HFFc6 (cell line): ENCODE measurements at regions not wholly inside any gene's neighbourhood (a gene's known extent, or its start where the extent isn't known, plus 50 kb on each side); places are given as distances from the start of the nearest gene placed in this dataset.

Experiments
- DNase-seq: peaks from one replicate; pipeline ENCODE4 v3.0.0-alpha.2; 2018
- H3K27ac Mint-ChIP-seq: 2 replicates; pipeline ENCODE4 v1.8.0; 2020; ENCODE audit warnings: mild to moderate bottlenecking, mixed read lengths
- H3K27me3 Mint-ChIP-seq: 2 replicates; pipeline ENCODE4 v1.8.0; 2021; ENCODE audit warnings: mild to moderate bottlenecking, moderate library complexity, mixed read lengths; ENCODE audit not compliant: insufficient read depth
- H3K36me3 Mint-ChIP-seq: 2 replicates; pipeline ENCODE4 v1.8.0; 2021; ENCODE audit warnings: low read depth, mixed read lengths
- H3K4me1 Mint-ChIP-seq: 2 replicates; pipeline ENCODE4 v1.8.0; 2020; ENCODE audit warnings: low read depth, mixed read lengths
- H3K4me3 Mint-ChIP-seq: 2 replicates; pipeline ENCODE4 v1.8.0; 2020; ENCODE audit warnings: mild to moderate bottlenecking, moderate library complexity, mixed read lengths
- H3K9me3 Mint-ChIP-seq: 2 replicates; pipeline ENCODE4 v1.8.0; 2020; ENCODE audit warnings: mild to moderate bottlenecking, mixed read lengths
- TF ChIP-seq, protein P1 (sequence below): fragments of 200-600 bp; sonication (generic); IDR thresholded peaks from 2 replicates; pipeline ENCODE4 v1.5.0; 2021; ENCODE audit warnings: antibody characterized with exemption, mild to moderate bottlenecking

DNA sequence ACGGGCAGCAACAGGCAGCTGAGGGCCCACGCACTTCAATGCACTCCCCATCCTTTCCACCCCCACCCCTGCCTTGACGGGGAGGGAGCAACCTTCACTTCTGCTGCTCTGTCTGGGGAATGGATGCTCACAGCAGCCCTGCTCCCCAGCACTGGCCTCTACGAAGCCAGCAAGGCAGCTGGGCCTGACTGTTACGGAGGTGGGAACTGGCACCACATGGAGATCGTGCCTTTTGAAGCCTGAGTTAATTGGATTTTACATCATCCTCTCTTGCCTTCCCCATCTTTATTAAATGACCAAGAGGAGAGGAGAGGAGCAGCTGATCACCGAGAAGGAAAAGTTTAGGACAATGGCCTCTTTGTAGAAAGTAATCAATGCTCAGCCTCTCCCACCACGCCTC, 187.0 kb upstream of the RPL38 start:
- TF ChIP-seq, protein P1, sequence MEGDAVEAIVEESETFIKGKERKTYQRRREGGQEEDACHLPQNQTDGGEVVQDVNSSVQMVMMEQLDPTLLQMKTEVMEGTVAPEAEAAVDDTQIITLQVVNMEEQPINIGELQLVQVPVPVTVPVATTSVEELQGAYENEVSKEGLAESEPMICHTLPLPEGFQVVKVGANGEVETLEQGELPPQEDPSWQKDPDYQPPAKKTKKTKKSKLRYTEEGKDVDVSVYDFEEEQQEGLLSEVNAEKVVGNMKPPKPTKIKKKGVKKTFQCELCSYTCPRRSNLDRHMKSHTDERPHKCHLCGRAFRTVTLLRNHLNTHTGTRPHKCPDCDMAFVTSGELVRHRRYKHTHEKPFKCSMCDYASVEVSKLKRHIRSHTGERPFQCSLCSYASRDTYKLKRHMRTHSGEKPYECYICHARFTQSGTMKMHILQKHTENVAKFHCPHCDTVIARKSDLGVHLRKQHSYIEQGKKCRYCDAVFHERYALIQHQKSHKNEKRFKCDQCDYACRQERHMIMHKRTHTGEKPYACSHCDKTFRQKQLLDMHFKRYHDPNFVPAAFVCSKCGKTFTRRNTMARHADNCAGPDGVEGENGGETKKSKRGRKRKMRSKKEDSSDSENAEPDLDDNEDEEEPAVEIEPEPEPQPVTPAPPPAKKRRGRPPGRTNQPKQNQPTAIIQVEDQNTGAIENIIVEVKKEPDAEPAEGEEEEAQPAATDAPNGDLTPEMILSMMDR, result no peak
- H3K9me3 Mint-ChIP-seq, result peaks cover 55% of the 10 kb centered on the region
- H3K27me3 Mint-ChIP-seq, result no peaks in the 10 kb centered on the region
- no peak overlapping the region for H3K27ac Mint-ChIP-seq
- no peaks in the 10 kb centered on the region for H3K4me1 Mint-ChIP-seq
- H3K36me3 Mint-ChIP-seq, result no peaks in the 10 kb centered on the region; the same call in 1 of the 2 replicates
- H3K4me3 Mint-ChIP-seq, result no peak overlapping the region
- DNase-seq, result no peak

DNA sequence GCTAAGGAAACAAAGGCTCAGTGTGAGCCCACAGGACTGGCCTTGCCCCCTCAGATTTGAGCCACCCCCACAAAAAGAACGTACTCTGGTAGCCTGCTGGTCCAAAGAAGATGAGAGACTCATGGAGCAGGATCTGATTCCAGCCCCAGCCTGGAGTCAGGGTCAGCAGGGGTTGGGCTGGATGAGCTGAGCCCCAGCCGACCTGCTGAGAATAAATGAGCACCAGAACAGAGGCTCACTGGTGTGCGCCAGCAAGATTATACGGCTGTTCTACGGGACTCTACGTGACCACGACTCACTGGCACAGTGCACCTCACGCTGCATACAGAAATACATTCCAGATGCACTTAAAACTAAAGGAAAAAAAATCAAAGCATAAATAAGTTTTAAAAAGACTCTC, 186.0 kb upstream of the RPL38 start:
- no peak for DNase-seq
- TF ChIP-seq, protein P1, result no peak
- H3K27me3 Mint-ChIP-seq, result no peaks in the 10 kb centered on the region
- H3K36me3 Mint-ChIP-seq, result no peaks in the 10 kb centered on the region; the same call in 1 of the 2 replicates
- H3K27ac Mint-ChIP-seq, result no peak overlapping the region
- no peaks in the 10 kb centered on the region for H3K4me1 Mint-ChIP-seq
- H3K4me3 Mint-ChIP-seq, result no peak overlapping the region
- H3K9me3 Mint-ChIP-seq, result peaks cover 57% of the 10 kb centered on the region

DNA sequence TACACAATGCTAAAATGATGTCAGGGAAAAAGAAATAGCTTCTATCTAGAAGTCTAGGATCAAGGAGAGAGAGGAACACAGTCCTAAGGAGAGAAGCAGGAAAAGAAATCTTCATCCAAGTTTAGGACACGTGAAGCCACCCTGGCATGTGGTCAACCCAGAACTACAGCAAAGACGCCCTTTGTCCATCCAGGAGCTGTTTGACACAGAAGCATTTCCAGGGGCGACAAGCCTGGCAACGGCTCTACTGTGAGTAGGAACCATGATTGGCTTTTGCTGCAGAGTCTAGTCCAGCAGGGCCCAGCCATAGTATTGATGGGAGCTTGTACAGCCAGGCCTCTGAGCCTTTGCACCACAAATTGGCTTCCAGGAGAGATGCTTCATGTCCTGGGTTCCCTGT, 185.4 kb upstream of the RPL38 start:
- TF ChIP-seq, protein P1, result no peak
- H3K4me1 Mint-ChIP-seq, result no peaks in the 10 kb centered on the region
- H3K4me3 Mint-ChIP-seq, result no peak overlapping the region
- no peak overlapping the region for H3K27ac Mint-ChIP-seq
- DNase-seq, result no peak
- no peaks in the 10 kb centered on the region for H3K27me3 Mint-ChIP-seq
- H3K9me3 Mint-ChIP-seq, result peaks cover 63% of the 10 kb centered on the region
- no peaks in the 10 kb centered on the region; the same call in 1 of the 2 replicates for H3K36me3 Mint-ChIP-seq

DNA sequence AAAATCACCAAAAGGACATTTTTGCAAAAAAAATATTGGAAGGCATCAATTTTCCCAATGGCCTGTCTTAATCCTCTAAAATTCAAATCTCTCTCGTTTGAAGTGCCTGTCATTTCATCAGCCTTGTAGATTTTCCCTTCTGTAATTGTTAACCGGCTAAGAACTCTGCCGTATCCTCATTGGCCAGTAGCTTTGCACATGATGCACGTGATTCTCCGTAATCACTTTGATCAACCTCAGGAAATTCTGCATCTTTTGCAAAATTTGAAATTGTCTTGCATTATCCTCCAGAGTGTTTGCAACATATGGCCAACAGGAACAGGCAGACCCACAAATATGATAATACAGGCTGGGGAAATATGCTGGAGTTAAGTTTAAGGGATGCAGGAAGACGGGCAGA, 184.2 kb upstream of the RPL38 start:
- peaks cover 2% of the 10 kb centered on the region for H3K36me3 Mint-ChIP-seq
- H3K27me3 Mint-ChIP-seq, result peaks cover 1% of the 10 kb centered on the region; the same call in 1 of the 2 replicates
- peaks cover 74% of the 10 kb centered on the region for H3K9me3 Mint-ChIP-seq
- no peak overlapping the region for H3K27ac Mint-ChIP-seq
- H3K4me3 Mint-ChIP-seq, result no peak overlapping the region
- no peaks in the 10 kb centered on the region for H3K4me1 Mint-ChIP-seq
- no peak for DNase-seq
- TF ChIP-seq, protein P1, result no peak

DNA sequence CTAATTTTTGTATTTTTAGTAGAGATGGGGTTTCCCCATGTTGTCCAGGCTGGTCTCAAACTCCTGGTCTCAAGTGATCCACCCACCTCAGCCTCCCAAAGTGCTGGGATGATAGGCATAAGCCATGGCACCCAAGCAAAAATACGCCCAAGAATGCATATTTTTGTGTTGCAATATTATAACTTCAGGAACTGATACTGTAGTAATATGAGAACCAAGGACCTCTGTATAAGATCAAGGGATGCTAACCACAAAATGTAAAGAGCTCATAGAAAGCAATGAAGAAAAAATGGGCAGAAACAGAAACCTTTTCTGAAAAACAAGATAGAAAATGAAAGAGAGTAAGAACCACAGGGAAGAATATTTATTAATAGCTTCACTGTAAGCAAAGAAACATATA, 183.6 kb upstream of the RPL38 start:
- TF ChIP-seq, protein P1, result no peak
- no peak for DNase-seq
- H3K4me3 Mint-ChIP-seq, result no peak overlapping the region
- H3K9me3 Mint-ChIP-seq, result peaks cover 80% of the 10 kb centered on the region
- H3K27me3 Mint-ChIP-seq, result peaks cover 1% of the 10 kb centered on the region; the same call in 1 of the 2 replicates
- H3K27ac Mint-ChIP-seq, result no peak overlapping the region
- H3K36me3 Mint-ChIP-seq, result peaks cover 7% of the 10 kb centered on the region
- no peaks in the 10 kb centered on the region for H3K4me1 Mint-ChIP-seq

DNA sequence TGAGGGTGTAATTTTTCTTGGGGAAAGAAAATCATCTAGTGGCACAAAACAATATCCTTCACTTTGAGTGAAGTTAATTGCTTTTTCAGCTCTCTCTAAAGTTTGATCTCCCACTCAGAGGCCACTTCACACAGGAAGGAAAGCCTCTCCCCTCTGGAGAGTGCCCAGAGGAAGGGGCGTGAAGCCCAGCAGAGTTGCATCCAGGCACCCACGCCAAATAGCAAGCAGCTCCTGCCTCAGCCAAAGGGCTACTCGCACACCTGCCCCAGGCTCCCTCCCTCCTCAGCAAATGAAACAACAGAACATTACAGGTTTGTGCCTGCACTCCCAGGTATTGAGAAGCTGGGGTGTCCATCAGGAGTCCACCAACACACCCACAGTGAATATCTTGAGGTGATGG, 183.0 kb upstream of the RPL38 start:
- TF ChIP-seq, protein P1, result no peak
- Mint-ChIP-seq H3K27ac (no peak overlapping the region), H3K36me3 (peaks cover 7% of the 10 kb centered on the region), H3K4me3 (no peak overlapping the region), H3K9me3 (peaks cover 82% of the 10 kb centered on the region), H3K4me1 (no peaks in the 10 kb centered on the region), H3K27me3 (peaks cover 1% of the 10 kb centered on the region; the same call in 1 of the 2 replicates)
- no peak for DNase-seq
